SK-N-MC (cell line): ENCODE measurements at regions not wholly inside any gene's neighbourhood (a gene's known extent, or its start where the extent isn't known, plus 50 kb on each side); places are given as distances from the start of the nearest gene placed in this dataset.

Experiments used
- EZH2 ChIP-seq: fragments of 200-600 bp; sonication (generic); IDR thresholded peaks from one replicate; pipeline ENCODE4 v1.6.1; 2017; ENCODE audit warnings: antibody characterized with exemption
- POLR2AphosphoS5 ChIP-seq: IDR thresholded peaks from 2 replicates; pipeline ENCODE4 v1.6.1; 2012; ENCODE audit warnings: mild to moderate bottlenecking, low read depth, low read length, borderline replicate concordance

DNA sequence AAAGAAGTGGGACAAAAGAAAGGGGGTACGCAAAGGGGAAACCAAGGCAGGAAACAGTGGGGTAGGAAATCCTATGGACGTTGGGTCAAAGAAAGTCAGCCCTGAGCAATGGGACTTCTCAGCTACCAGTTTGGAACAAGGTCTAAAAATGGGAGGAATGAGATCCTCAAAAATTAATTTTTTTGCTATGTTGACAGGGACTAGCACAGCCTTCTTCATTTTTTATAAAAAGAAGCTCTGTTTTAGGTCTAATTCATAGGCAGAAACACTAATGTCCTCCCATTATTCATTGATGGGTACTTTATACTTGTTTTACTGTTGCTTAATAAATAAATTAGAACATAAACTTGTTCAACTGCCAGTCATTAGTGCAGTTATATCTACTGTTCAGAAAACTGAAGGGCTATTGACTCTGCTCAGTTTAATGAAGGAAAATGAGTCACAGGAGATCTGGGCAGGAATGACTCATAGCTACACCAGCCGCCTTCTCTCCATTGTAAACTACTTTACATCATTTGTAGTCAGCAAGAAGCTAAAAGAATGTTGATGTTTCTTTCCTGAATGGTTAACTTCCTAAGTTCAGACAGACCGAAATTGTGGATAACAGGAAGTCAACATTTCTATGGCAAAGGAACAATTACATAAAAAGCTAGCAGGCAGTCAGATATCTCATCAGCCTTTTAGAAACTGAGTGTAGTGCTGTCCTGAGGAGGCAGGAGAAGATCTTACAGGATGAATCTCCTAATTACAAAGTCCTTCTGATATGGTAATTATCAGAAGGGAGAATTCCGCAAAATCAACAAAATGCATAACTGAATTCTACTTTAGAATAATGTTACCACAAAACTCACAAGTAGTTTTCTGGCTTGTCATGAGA is 356.4 kb upstream of the PKN2 start:
- TF ChIP-seq EZH2, result no peak
- TF ChIP-seq POLR2AphosphoS5, result no peak
